Nephron (organoid): ENCODE measurements at regions not wholly inside any gene's neighbourhood (a gene's known extent, or its start where the extent isn't known, plus 50 kb on each side); places are given as distances from the start of the nearest gene placed in this dataset.
A peak's percentile ranks its signal among the peaks of the same experiment; 100 is the strongest.

Experiments used
- H3K27ac Mint-ChIP-seq, 3 experiments: 2 replicates each; pipeline ENCODE4 v1.8.0; 2020; ENCODE audit warnings: mixed read lengths in 3 of 3, mild to moderate bottlenecking in 2 of 3, moderate library complexity in 1 of 3
- H3K27me3 Mint-ChIP-seq: 2 replicates; pipeline ENCODE4 v1.8.0; 2021; ENCODE audit warnings: low read depth, mild to moderate bottlenecking, moderate library complexity, mixed read lengths
- H3K36me3 Mint-ChIP-seq: 2 replicates; pipeline ENCODE4 v1.8.0; 2020; ENCODE audit warnings: low read depth, mixed read lengths
- H3K4me1 Mint-ChIP-seq: 2 replicates; pipeline ENCODE4 v1.8.0; 2020; ENCODE audit warnings: mixed read lengths
- H3K4me3 Mint-ChIP-seq, 3 experiments: 2 replicates each; pipeline ENCODE4 v1.8.0; 2020; ENCODE audit warnings: mild to moderate bottlenecking in 3 of 3, mixed read lengths in 3 of 3, moderate library complexity in 2 of 3
- H3K9me3 Mint-ChIP-seq: 2 replicates; pipeline ENCODE4 v1.8.0; 2020; ENCODE audit warnings: mixed read lengths
- TF ChIP-seq, protein P1 (sequence below), 3 experiments: fragments of 200-600 bp; sonication (generic); IDR thresholded peaks; one replicate each; pipeline ENCODE4 v1.5.0; 2021; ENCODE audit warnings: antibody characterized with exemption in 3 of 3; ENCODE audit not compliant: unreplicated experiment in 3 of 3

GRCh38 chr17:70865993-70866804, 696.9 kb downstream of the KCNJ2 start:
- Mint-ChIP-seq H3K27ac (peak overlapping the region in 1 of 3 experiments; percentile 86), H3K27me3 (no peaks in the 10 kb centered on the region), H3K4me1 (peaks cover 35% of the 10 kb centered on the region), H3K4me3 (no peak overlapping the region), H3K36me3 (peaks cover 10% of the 10 kb centered on the region), H3K9me3 (peaks cover 15% of the 10 kb centered on the region)
- TF ChIP-seq, protein P1, sequence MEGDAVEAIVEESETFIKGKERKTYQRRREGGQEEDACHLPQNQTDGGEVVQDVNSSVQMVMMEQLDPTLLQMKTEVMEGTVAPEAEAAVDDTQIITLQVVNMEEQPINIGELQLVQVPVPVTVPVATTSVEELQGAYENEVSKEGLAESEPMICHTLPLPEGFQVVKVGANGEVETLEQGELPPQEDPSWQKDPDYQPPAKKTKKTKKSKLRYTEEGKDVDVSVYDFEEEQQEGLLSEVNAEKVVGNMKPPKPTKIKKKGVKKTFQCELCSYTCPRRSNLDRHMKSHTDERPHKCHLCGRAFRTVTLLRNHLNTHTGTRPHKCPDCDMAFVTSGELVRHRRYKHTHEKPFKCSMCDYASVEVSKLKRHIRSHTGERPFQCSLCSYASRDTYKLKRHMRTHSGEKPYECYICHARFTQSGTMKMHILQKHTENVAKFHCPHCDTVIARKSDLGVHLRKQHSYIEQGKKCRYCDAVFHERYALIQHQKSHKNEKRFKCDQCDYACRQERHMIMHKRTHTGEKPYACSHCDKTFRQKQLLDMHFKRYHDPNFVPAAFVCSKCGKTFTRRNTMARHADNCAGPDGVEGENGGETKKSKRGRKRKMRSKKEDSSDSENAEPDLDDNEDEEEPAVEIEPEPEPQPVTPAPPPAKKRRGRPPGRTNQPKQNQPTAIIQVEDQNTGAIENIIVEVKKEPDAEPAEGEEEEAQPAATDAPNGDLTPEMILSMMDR (IDR thresholded peaks at IDR 0.05; ENCODE audit: unreplicated experiment in 3 of 3) = no peak

DNA sequence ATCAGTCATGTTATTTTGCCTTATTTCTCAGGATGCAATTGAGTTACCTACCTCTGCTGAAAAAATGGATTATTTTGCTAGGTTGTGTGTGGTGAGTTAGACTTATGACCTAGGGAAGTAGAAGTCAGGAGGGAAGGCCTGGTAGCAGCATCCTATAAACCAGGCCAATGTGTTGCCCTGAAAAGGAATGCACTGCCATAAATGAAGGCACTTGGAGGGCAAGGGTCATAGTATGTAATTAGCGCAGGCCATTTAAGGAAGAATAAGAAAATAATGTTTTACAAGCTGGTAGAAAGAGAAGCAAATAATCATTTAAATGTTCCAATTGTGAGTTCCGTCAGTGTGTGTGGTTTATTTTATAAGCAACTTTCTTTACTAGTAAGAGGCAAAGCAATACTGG, 698.8 kb downstream of the KCNJ2 start:
- Mint-ChIP-seq H3K27me3 (no peaks in the 10 kb centered on the region), H3K9me3 (peaks cover 7% of the 10 kb centered on the region), H3K4me3 (no peak overlapping the region), H3K36me3 (peaks cover 7% of the 10 kb centered on the region), H3K4me1 (peaks cover 52% of the 10 kb centered on the region), H3K27ac (no peak overlapping the region)
- TF ChIP-seq, protein P1 (IDR thresholded peaks at IDR 0.05; ENCODE audit: unreplicated experiment in 3 of 3) = no peak

DNA sequence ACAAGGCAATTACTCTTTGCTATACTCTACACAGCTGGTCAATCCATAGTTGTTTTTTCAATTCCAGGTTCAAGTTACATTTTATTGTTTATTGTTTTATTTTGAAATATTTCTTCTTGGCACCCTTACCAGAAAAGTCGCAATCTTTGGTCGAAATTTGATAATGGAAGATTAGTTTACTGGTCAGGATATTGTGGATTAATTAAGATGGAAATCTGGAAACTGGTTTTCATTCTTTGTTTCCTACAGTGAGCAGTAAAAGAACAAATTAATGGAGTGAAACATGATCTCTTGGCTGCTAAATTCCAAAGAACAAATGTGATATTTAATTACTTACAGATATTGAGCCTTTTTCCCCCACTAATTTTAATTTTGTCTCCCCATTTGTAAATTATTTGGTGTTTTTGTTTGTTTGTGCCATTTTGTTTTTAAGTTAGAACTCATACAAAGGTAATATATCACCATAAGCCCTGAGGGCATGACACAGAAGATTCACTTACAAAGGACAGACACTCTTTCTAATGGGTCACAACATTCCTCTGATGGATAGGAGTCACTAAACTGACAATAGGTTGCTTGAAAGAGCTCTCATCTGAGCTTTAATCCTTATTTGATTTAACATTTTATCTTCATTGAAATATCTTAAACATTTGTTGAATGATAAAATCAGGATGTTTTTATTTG, 700.2 kb downstream of the KCNJ2 start:
- Mint-ChIP-seq H3K4me3 (no peak overlapping the region), H3K27me3 (no peaks in the 10 kb centered on the region), H3K4me1 (peaks cover 42% of the 10 kb centered on the region), H3K9me3 (peaks cover 3% of the 10 kb centered on the region), H3K27ac (peak overlapping the region in 1 of 3 experiments; percentile 17), H3K36me3 (no peaks in the 10 kb centered on the region)
- TF ChIP-seq, protein P1 (IDR thresholded peaks at IDR 0.05; ENCODE audit: unreplicated experiment in 3 of 3) = no peak

DNA sequence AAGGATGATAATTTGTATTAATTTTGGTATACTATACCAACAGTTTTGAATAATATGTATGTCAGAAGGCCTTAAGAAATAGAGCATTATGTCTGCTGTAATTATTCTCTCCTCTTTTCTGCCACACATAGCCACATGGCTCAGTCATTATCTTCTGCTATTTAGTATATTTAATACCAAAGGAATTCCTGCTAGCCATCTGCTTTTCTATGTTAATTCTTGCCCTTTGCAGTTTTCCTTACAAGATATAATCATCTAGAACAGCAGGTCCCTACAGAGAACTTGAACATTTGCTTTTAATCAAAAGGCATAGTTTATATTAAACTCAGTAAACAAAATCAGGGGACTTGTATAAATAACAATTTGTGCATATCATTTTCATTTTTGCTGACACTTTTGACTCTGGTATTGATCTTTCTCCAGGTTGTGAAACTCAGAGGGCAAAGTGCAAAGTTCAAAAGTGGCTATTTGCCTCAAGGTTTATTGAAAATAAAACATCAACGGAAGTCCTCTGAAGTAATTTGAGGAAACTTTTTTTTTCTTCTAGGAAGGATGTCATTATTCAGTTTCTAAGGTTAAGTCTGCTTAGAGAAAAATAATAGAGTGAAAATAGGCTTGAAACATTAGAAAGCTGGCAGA, 702.0 kb downstream of the KCNJ2 start:
- peaks cover 48% of the 10 kb centered on the region for H3K4me1 Mint-ChIP-seq
- H3K9me3 Mint-ChIP-seq = peaks cover under 1% of the 10 kb centered on the region
- peak overlapping the region in 1 of 3 experiments; percentile 4 for H3K27ac Mint-ChIP-seq

GRCh38 chr17:70872103-70872502, 702.8 kb downstream of the KCNJ2 start:
- Mint-ChIP-seq H3K27me3 (no peaks in the 10 kb centered on the region), H3K36me3 (no peaks in the 10 kb centered on the region), H3K4me1 (peaks cover 49% of the 10 kb centered on the region), H3K9me3 (no peaks in the 10 kb centered on the region), H3K27ac (peak overlapping the region in 1 of 3 experiments; percentile 4), H3K4me3 (no peak overlapping the region)
- TF ChIP-seq, protein P1 (IDR thresholded peaks at IDR 0.05; ENCODE audit: unreplicated experiment in 3 of 3) = no peak

More for the DNA sequence above, 702.0 kb downstream of the KCNJ2 start:
- no peaks in the 10 kb centered on the region for H3K27me3 Mint-ChIP-seq
- H3K4me3 Mint-ChIP-seq = no peak overlapping the region
- TF ChIP-seq, protein P1 (IDR thresholded peaks at IDR 0.05; ENCODE audit: unreplicated experiment in 3 of 3) = no peak
- H3K36me3 Mint-ChIP-seq = no peaks in the 10 kb centered on the region
